HG02970 (cell line): ENCODE measurements at regions not wholly inside any gene's neighbourhood (a gene's known extent, or its start where the extent isn't known, plus 50 kb on each side); places are given as distances from the start of the nearest gene placed in this dataset.
"Not testable (repeated sequence)": the region's sequence is repeated elsewhere in the genome, so short reads cannot be mapped to it uniquely, and the experiment has no call there.

Source experiments
- ATAC-seq: cut with Tn5 transposase; IDR thresholded peaks from one replicate; pipeline ENCODE4 v1.9.1; 2021; ENCODE audit warnings: mild to moderate bottlenecking, moderate library complexity, moderate number of reproducible peaks; ENCODE audit not compliant: unreplicated experiment, low FRiP score

GRCh38 chr4:179027569-179027968 is 1585.3 kb upstream of the AGA start:
- ATAC-seq, result no peak

- ATAC-seq, result no peak
These were observed 1586.1 kb upstream of the AGA start for GRCh38 chr4:179028321-179028720.

GRCh38 chr4:179029683-179030082 is 1587.4 kb upstream of the AGA start:
- no peak for ATAC-seq

GRCh38 chr4:179040259-179040658 is 1598.0 kb upstream of the AGA start:
- ATAC-seq, result no peak

GRCh38 chr4:179048839-179049453 is 1606.7 kb upstream of the AGA start:
- no peak for ATAC-seq

- ATAC-seq, result no peak
These were observed 1609.0 kb upstream of the AGA start for GRCh38 chr4:179051206-179051605.

- ATAC-seq, result no peak
These were observed 1617.2 kb upstream of the AGA start for GRCh38 chr4:179059396-179059795.

- ATAC-seq, result not testable (repeated sequence)
These were observed 1624.0 kb upstream of the AGA start for GRCh38 chr4:179066254-179066653.

- no peak for ATAC-seq
These were observed 1628.9 kb upstream of the AGA start for GRCh38 chr4:179071131-179071530.

GRCh38 chr4:179076865-179077264 is 1634.6 kb upstream of the AGA start:
- no peak for ATAC-seq

GRCh38 chr4:179095585-179096221 is 1653.5 kb upstream of the AGA start:
- ATAC-seq, result no peak

- ATAC-seq, result no peak
These were observed 1655.5 kb upstream of the AGA start for GRCh38 chr4:179097741-179098140.

- no peak for ATAC-seq
These were observed 1668.1 kb upstream of the AGA start for GRCh38 chr4:179110356-179110755.

GRCh38 chr4:179110816-179111215 is 1668.6 kb upstream of the AGA start:
- no peak for ATAC-seq

GRCh38 chr4:179112441-179113170 is 1670.4 kb upstream of the AGA start:
- ATAC-seq, result no peak

GRCh38 chr4:179114615-179115014 is 1672.4 kb upstream of the AGA start:
- ATAC-seq, result no peak

GRCh38 chr4:179116011-179116410 is 1673.8 kb upstream of the AGA start:
- no peak for ATAC-seq

GRCh38 chr4:179116581-179116980 is 1674.3 kb upstream of the AGA start:
- ATAC-seq, result no peak

- ATAC-seq, result no peak
These were observed 1680.8 kb upstream of the AGA start for GRCh38 chr4:179123084-179123483.

GRCh38 chr4:179124419-179124818 is 1682.2 kb upstream of the AGA start:
- no peak for ATAC-seq

GRCh38 chr4:179124957-179125356 is 1682.7 kb upstream of the AGA start:
- no peak for ATAC-seq

- no peak for ATAC-seq
These were observed 1683.6 kb upstream of the AGA start for GRCh38 chr4:179125870-179126269.
